HK-2 (cell line): ENCODE measurements at regions not wholly inside any gene's neighbourhood (a gene's known extent, or its start where the extent isn't known, plus 50 kb on each side); places are given as distances from the start of the nearest gene placed in this dataset.

Experiments used
- DNase-seq: peaks from one replicate; pipeline ENCODE4 v3.0.0-alpha.2; 2018; ENCODE audit not compliant: unreplicated experiment

DNA sequence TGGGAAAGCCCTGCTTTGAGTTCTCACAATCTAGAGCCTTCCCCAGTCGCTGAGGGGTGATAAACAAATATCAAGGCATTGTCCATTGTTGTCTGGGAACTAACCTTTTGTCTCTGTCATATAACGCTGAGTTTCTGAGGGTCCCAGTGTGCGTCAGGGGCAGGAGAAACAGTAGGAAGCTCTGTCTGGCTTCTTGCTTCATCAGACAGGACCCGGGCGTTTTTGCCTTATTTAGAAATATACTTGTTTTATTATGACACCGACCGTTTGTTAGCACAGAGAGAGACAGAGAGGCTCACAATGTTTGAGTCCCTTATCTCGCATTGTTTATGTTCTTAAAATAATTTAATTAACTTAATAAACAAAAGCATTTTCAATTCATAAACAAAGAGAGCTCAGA lies 204.9 kb upstream of the GAS1 start:
- DNase-seq, result no peak

DNA sequence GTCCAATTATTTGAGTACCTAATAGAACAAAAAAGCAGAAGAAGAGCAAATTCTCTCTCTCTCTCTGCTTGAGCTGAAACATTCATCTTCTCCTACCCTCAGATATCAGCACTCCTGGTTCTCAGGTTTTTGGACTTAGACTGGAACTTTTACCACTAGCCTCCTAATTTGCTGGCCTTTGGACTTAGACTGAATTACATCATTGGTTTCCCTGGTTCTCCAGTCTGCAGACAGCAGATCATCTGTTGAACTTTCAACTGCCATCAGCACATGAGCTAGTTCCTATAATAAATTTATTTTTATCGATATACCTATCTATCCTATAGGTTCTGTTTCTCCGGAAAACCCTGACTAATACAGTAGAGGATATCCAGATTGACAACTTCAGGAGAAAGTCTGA lies 208.9 kb upstream of the GAS1 start:
- no peak for DNase-seq

- no peak for DNase-seq
Observed at GRCh38 chr9:87157366-87158031, 210.2 kb upstream of the GAS1 start.

- DNase-seq, result no peak
Observed at GRCh38 chr9:87158765-87159164, 211.5 kb upstream of the GAS1 start.

- DNase-seq, result no peak
Observed at GRCh38 chr9:87160148-87161102, 213.1 kb upstream of the GAS1 start.

DNA sequence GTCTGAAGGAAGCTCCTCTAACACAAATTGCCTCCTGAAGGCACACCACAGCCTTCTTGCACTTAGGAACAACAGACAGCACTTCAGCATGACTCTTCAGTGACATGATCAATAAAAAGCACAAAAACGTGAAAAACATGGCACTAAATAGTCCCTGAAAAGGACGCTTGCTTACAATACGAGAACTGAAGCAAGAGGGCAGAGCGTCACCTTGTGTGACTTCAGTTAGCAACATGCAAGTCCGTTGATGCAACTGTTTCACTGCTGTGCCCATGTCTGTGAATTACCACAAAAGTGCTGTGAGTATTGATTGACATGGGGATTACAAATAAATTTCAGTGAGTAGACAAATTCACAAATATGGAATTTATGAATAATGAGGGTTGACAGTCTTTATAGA lies 219.9 kb upstream of the GAS1 start:
- no peak for DNase-seq

DNA sequence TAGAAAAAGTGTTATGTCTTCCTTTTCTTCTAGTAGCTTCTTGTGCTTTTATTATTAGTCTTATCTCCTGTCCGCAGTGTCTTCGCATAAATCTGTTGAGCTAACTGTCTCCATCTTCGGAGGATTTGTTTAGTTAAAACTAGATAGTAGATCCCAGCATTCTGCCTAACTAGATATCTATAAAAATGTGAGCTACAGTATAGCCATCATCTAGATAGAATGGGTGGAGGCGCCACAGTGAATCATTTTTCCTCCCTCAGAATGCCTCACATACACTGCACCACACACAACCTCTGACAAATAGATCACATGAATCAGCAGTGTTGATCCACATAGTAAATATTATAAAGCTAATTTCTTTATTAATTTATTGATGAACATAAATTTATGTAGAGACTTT lies 220.3 kb upstream of the GAS1 start:
- DNase-seq, result no peak

DNA sequence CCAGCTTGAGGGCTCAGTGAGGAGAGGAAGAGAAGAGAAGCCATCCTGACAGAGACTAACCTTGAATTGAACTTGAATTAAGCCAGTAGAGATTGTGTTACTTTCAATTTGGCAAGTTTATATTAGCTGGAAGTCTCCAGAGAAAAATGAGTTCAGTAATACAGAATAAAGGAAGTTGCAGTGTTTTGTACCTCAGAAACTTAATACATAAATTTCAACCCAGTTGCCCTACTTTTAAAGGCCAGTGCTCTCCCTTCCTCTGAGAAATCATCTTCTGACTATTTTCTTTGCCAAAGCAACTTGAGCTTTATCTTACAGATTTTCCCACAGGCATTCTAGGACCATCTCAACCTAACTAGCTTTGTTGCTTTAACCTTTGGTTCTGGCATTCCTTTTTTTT lies 231.0 kb upstream of the GAS1 start:
- DNase-seq, result no peak

- no peak for DNase-seq
Observed at GRCh38 chr9:87179553-87180340, 232.4 kb upstream of the GAS1 start.

GRCh38 chr9:87180361-87180760 lies 233.1 kb upstream of the GAS1 start:
- no peak for DNase-seq

DNA sequence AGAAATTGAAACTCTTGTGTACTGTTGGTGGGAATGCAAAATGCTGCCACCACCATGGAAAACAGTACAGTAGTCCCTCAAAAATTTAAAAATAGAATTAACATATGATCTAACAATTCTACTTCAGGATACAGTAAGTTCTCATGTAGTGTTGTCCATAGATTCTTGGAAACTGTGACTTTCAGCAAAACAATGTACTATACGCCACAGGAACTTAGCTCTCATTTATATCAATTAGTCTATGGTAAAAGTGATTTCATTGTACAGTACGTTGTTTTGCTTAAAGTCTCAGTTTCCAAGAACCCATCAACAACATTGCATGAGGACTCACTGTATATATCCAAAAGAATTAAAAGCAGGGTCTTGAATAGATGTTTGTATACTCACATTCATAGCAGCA lies 233.5 kb upstream of the GAS1 start:
- no peak for DNase-seq

DNA sequence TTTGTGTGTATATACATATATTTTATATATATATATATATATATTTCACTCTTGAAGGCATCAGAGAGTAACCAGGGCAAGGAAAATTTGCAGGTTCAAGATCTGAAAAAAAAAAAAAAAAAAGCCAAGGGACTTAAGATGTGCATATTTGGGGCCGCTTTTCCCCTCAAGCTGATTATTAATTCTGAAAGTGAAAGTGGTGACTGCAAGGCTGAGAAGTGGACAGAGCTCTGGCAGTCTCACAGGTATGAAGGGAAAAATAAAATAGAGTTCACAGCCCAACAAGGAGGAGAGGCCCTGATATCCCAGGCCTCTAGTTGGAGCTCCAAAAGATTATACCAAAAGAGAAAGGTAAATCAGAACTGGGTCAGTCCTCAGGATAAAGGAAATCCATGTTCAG lies 234.4 kb upstream of the GAS1 start:
- DNase-seq, result no peak

DNA sequence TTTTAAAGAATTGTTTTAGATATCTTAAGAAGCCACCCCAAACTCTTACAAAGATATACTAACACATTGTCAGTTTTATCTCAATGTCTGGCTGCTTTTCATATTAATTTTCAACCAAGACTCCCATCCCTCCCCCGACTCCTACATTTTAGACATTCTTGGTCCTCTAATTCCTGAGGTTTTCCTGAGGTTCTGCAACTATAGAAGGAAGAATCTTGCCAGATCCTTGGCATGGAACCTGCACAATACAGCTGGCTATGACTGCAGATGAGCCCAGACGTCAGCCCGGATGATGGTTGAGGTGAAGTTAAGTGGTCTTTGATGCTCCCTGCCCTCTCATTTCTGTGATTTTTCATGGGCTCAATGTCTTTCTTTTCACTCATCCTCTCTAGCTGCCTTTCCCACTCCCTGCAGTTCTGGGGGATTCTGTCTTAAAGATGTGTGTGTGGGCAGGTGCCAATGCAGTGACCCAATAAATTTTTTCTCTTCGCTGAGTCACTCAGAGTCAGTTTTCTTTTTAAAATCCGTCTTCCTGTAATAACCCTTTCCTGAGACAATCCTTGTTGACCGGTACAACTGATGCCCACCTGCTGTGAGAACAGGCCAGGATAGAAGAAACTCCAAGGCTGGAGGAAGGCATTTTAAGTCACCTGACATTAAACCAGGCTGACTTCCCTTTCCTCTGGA lies 237.8 kb upstream of the GAS1 start:
- no peak for DNase-seq

DNA sequence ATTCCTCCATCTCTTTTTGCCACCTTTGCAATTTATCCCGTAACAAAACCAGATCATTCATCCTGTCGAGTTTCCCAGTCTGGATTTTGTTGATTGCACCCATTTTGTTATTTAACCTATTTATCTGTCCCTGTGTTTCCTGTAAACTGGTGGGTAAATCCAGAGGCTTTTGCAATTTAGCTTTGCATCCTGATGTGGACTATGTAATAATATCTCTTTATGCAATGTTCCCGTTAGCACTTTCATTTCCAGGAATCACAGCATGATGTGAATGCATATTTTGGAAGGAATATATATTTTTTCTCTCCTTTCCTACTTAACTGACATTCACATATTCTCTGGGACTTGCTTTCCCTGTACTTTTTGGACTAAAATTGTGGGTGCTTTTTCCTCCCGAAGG lies 240.3 kb upstream of the GAS1 start:
- DNase-seq, result no peak

DNA sequence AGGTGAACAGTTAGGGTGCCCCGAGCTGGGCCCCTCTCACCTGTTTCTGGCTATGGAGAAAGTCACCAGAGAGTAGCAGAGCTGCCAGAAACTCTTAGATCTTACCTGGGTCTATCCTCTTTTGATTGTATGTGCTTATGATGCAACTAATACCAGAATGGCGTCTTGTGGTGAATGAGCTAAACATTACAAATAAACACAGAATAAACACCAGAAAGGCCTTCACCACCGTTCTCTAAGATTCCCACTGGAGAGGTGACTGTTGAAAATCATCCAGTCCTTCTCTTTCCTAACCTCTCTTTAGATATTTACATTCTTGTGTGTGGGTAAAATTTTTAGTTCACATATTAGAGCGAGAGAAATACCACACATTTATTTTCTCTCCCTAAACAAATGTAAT lies 241.7 kb upstream of the GAS1 start:
- DNase-seq, result no peak

DNA sequence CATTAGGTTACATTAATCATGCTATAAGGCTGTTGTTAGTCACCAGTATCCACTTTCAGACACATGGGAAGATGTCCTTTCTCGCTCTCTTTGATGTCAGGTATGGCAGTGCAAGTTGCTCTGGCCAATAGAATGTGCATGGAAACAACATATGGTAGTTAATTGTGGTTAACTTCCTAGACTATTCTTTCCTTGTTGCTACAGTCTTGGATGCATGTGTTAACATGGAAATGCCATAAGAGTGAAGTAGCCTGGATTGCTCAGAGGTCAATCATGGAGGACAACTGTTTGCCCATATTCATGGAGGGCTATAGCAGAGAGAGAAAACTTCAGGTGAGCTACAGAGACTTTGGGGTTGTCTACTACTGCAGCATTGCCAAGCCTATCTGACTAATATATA lies 245.8 kb upstream of the GAS1 start:
- DNase-seq, result no peak

GRCh38 chr9:87193925-87194868 lies 246.9 kb upstream of the GAS1 start:
- peak; percentile 4 for DNase-seq

DNA sequence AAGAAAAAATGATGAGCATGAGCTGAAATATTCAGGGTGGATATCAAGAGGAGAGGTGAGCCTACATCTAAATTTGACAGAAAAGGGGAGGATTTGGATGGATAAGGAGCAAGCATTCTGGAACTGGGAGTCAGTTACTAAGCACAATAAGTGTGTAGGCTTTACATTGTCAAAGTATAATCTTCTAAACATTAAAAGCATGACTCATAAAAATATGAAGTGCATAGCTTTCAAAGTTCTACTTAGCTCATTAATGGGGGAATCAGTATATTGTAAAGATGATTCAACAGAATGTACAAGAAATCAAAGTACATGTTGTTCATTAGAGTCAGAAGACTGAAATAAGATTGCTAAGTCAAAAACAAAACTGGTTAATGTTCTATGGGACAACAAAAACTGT lies 248.0 kb upstream of the GAS1 start:
- no peak for DNase-seq

DNA sequence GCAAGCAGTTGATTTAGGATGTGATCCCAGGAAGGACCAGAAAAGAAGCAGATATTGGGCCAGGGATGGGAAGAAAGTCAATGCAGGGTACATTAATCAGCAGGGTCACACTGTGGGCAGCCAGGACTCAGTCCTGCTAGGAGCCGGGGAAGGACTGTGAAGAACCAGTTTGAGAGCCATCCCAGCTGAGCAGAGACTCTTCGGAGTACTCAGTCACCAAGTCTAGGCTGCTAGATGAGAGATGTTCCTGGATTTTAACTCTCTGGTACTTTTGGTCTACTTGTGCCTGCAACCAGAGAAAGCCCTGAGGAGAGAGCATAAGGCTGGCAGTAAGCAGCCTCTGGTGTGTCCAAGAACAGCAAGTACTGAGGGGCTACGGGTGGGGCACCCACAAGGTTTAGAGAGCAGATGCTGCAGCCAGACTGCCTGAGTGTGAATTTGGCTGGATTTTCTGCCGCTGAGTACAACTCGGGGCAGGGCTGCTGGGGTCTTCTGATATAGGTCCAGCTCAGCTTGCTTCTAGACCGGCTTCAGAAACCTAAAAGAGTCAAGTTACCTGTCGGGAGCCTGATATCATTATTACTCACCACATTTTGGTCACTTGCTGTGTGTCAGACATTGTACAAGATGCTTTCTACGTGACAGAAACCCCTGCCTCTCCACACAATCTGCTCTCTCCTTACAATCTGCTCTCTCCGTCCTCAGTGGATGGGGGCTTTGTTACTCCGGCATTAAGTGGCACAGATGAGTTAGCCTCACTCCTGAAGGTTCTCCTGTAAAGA lies 250.2 kb upstream of the GAS1 start:
- DNase-seq, result no peak

DNA sequence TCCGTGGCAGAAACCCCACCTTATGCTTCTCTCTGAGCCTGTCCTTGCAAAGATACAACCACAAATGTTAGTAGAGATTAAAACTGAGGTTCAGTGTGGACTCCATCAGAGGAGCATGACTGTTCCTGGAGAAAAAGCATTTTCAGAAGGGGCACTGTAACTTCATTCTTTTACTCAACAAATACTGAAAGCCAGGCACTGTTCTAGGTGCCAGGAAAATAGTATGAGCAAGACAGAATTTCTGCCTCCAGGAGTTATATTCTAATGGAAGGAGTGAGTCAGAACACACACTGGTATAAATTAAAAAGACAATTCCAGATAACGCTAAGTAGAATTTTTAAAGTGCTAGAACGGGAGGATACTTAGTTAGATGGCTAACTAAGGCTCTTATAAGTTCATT lies 251.4 kb upstream of the GAS1 start:
- no peak for DNase-seq
